ENCODE measurements at regions not wholly inside any gene's neighbourhood (a gene's known extent, or its start where the extent isn't known, plus 50 kb on each side); places are given as distances from the start of the nearest gene placed in this dataset.

DNA sequence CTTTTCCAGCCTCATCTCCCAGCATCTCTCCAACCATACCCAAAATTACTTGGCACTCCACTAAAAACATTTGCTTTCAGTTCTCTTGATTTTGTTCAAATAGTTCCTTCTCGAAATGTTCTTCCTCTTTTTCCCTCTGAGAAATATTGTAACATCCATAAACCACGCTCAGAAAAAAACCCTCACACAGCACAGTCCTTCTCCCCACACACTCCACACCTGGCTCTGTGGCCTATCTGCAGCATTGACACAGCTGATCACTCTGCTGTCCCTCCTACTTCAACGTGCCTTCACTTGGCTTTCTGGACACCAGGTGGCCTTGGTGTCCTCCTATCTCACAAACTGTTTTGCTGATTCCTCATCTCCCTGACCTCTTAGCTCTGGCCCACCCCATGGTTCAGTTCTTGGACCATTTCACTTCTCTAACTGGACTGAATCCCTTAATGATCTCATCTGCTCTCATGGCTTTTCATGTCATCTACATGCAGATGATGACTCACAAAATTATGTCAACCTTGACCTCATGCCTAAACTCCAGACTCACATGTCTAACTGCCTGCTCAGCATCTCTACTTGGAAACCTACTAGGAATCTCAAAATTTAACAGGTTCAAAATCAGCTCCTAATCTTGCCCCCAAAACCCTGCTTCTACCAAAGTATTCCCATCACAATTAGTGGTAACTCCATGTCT is 93.3 kb downstream of the TRIM42 start:
- no peak overlapping the region for H3K4me2 ChIP-seq (ENCODE audit: insufficient read depth, low read length)
- TF ChIP-seq EZH2 (IDR thresholded peaks at IDR 0.05; ENCODE audit: borderline replicate concordance, low read depth, low read length, severe bottlenecking) = no peak
- TF ChIP-seq, protein P1, sequence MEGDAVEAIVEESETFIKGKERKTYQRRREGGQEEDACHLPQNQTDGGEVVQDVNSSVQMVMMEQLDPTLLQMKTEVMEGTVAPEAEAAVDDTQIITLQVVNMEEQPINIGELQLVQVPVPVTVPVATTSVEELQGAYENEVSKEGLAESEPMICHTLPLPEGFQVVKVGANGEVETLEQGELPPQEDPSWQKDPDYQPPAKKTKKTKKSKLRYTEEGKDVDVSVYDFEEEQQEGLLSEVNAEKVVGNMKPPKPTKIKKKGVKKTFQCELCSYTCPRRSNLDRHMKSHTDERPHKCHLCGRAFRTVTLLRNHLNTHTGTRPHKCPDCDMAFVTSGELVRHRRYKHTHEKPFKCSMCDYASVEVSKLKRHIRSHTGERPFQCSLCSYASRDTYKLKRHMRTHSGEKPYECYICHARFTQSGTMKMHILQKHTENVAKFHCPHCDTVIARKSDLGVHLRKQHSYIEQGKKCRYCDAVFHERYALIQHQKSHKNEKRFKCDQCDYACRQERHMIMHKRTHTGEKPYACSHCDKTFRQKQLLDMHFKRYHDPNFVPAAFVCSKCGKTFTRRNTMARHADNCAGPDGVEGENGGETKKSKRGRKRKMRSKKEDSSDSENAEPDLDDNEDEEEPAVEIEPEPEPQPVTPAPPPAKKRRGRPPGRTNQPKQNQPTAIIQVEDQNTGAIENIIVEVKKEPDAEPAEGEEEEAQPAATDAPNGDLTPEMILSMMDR (IDR thresholded peaks at IDR 0.05; ENCODE audit: borderline replicate concordance, extremely low read depth, low read length, poor library complexity, severe bottlenecking) = no peak
- no peak for ATAC-seq (ENCODE audit: insufficient read depth, low read depth)
- H3K9me3 ChIP-seq (ENCODE audit: insufficient read depth, low read length, severe bottlenecking) = peaks cover 6% of the 10 kb centered on the region
- H2AFZ ChIP-seq (ENCODE audit: low read depth, low read length) = no peak overlapping the region
- DNase-seq = no peak
- H3K9ac ChIP-seq (ENCODE audit: low read depth, low read length) = no peak overlapping the region
- H3K27ac ChIP-seq (ENCODE audit: low read length) = no peak overlapping the region
- no peaks in the 10 kb centered on the region for H3K36me3 ChIP-seq (ENCODE audit: insufficient read depth, low read length)
- no peaks in the 10 kb centered on the region for H3K4me1 ChIP-seq (ENCODE audit: insufficient read depth, low read length)
- H4K20me1 ChIP-seq (ENCODE audit: insufficient read depth, low read length) = no peaks in the 10 kb centered on the region
- no peaks in the 10 kb centered on the region for H3K79me2 ChIP-seq (ENCODE audit: insufficient read depth, low read length)
- H3K4me3 ChIP-seq (ENCODE audit: low read depth in 1 of 2, low read length in 2 of 2) = no peak overlapping the region
- peaks cover 3% of the 10 kb centered on the region for H3K27me3 ChIP-seq (ENCODE audit: insufficient read depth, low read length, poor library complexity)

GRCh38 chr3:140777631-140778233 is 99.9 kb downstream of the TRIM42 start:
- no peaks in the 10 kb centered on the region for H3K79me2 ChIP-seq (ENCODE audit: insufficient read depth, low read length)

DNA sequence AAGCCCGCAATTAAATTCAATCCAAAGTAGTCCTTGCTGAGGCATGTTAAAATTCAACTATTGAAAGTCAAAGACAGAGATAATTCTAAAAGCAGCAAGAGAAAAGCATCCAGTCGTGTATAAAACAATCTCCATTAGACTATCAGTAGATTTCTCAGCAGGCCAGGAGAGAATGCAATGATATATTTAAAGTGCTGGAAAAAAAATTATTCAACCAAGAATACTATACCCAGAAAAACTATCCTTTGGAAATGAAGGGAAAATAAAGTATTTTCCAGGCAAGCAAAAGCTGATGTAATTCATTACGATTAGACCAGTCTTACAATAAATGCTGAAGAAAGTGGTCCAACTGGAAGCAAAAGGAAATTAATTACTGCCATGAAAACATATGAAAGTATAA is 113.5 kb downstream of the TRIM42 start:
- TF ChIP-seq, protein P1 (IDR thresholded peaks at IDR 0.05; ENCODE audit: borderline replicate concordance, extremely low read depth, low read length, poor library complexity, severe bottlenecking) = no peak
- TF ChIP-seq EZH2 (IDR thresholded peaks at IDR 0.05; ENCODE audit: borderline replicate concordance, low read depth, low read length, severe bottlenecking) = no peak
- no peak for ATAC-seq (ENCODE audit: insufficient read depth, low read depth)
- no peaks in the 10 kb centered on the region for H3K79me2 ChIP-seq (ENCODE audit: insufficient read depth, low read length)

More at GRCh38 chr3:140777631-140778233, 99.9 kb downstream of the TRIM42 start:
- no peak overlapping the region for H3K27ac ChIP-seq (ENCODE audit: low read length)
- ATAC-seq (ENCODE audit: insufficient read depth, low read depth) (no peak), DNase-seq (no peak)
- H3K4me3 ChIP-seq (ENCODE audit: low read depth in 1 of 2, low read length in 2 of 2) = no peak overlapping the region
- no peak overlapping the region for H2AFZ ChIP-seq (ENCODE audit: low read depth, low read length)
- H3K4me1 ChIP-seq (ENCODE audit: insufficient read depth, low read length) = no peaks in the 10 kb centered on the region
- no peaks in the 10 kb centered on the region for H4K20me1 ChIP-seq (ENCODE audit: insufficient read depth, low read length)
- H3K9ac ChIP-seq (ENCODE audit: low read depth, low read length) = no peak overlapping the region
- no peaks in the 10 kb centered on the region for H3K27me3 ChIP-seq (ENCODE audit: insufficient read depth, low read length, poor library complexity)
- H3K36me3 ChIP-seq (ENCODE audit: insufficient read depth, low read length) = no peaks in the 10 kb centered on the region
- no peak for TF ChIP-seq EZH2 (IDR thresholded peaks at IDR 0.05; ENCODE audit: borderline replicate concordance, low read depth, low read length, severe bottlenecking)
- TF ChIP-seq, protein P1 (IDR thresholded peaks at IDR 0.05; ENCODE audit: borderline replicate concordance, extremely low read depth, low read length, poor library complexity, severe bottlenecking) = no peak
- peaks cover 6% of the 10 kb centered on the region for H3K9me3 ChIP-seq (ENCODE audit: insufficient read depth, low read length, severe bottlenecking)
- no peak overlapping the region for H3K4me2 ChIP-seq (ENCODE audit: insufficient read depth, low read length)

More for the DNA sequence above, 113.5 kb downstream of the TRIM42 start:
- no peak overlapping the region for H3K27ac ChIP-seq (ENCODE audit: low read length)
- H3K4me3 ChIP-seq (ENCODE audit: low read depth in 1 of 2, low read length in 2 of 2) = no peak overlapping the region
- H3K36me3 ChIP-seq (ENCODE audit: insufficient read depth, low read length) = no peaks in the 10 kb centered on the region
- H4K20me1 ChIP-seq (ENCODE audit: insufficient read depth, low read length) = no peaks in the 10 kb centered on the region
- H3K4me2 ChIP-seq (ENCODE audit: insufficient read depth, low read length) = no peak overlapping the region
- no peak overlapping the region for H2AFZ ChIP-seq (ENCODE audit: low read depth, low read length)
- H3K4me1 ChIP-seq (ENCODE audit: insufficient read depth, low read length) = no peaks in the 10 kb centered on the region
- peaks cover 6% of the 10 kb centered on the region for H3K9me3 ChIP-seq (ENCODE audit: insufficient read depth, low read length, severe bottlenecking)
- no peak for DNase-seq
- H3K27me3 ChIP-seq (ENCODE audit: insufficient read depth, low read length, poor library complexity) = no peaks in the 10 kb centered on the region
- H3K9ac ChIP-seq (ENCODE audit: low read depth, low read length) = no peak overlapping the region

All from DND-41 (cell line).